CD4-positive, alpha-beta memory T cell (primary cell): ENCODE measurements at regions not wholly inside any gene's neighbourhood (a gene's known extent, or its start where the extent isn't known, plus 50 kb on each side); places are given as distances from the start of the nearest gene placed in this dataset.
A peak's percentile ranks its signal among the peaks of the same experiment; 100 is the strongest.

Source experiments
- CTCF ChIA-PET: fragments of 350-600 bp; sonication (Branson Sonifier 250); formaldehyde crosslinking; loops from one replicate; lab custom pipeline; 2021; ENCODE audit warnings: inconsistent platforms; ENCODE audit not compliant: partially characterized antibody; lab: Charles Lee
- POLR2A ChIA-PET: fragments of 350-600 bp; sonication (Branson Sonifier 250); formaldehyde crosslinking; loops from one replicate; lab custom pipeline; 2021; ENCODE audit not compliant: partially characterized antibody; lab: Charles Lee
- DNase-seq, 5 donors: peaks; one replicate each; pipeline versions ENCODE4 v3.0.0 to v3.0.0-alpha.2; 2020 to 2022; ENCODE audit warnings: mixed read lengths in 1 of 5
- H3K27ac ChIP-seq: one replicate; pipeline ENCODE4 v1.7.0; 2013; ENCODE audit warnings: low read depth, low read length
- H3K27me3 ChIP-seq: 2 replicates; pipeline ENCODE4 v1.7.0; 2013; ENCODE audit warnings: mild to moderate bottlenecking, low read length, moderate library complexity; ENCODE audit not compliant: insufficient read depth
- H3K36me3 ChIP-seq: 2 replicates; pipeline ENCODE4 v1.7.0; 2013; ENCODE audit warnings: mild to moderate bottlenecking, low read length, moderate library complexity; ENCODE audit not compliant: insufficient read depth
- H3K4me1 ChIP-seq: 2 replicates; pipeline ENCODE4 v1.7.0; 2013; ENCODE audit warnings: mild to moderate bottlenecking, low read length, moderate library complexity; ENCODE audit not compliant: insufficient read depth
- H3K4me3 ChIP-seq, 2 donors: one replicate each; pipeline ENCODE4 v1.7.0; 2013; ENCODE audit warnings: low read length in 2 of 2, mild to moderate bottlenecking in 1 of 2
- H3K9me3 ChIP-seq, 2 donors: one replicate each; pipeline ENCODE4 v1.7.0; 2013; ENCODE audit warnings: low read length in 2 of 2, control low read depth in 1 of 2; ENCODE audit not compliant: control insufficient read depth in 1 of 2
- H3K27ac Mint-ChIP-seq, 7 donors: one replicate each; pipeline ENCODE4 v1.8.0; 2020 to 2021; ENCODE audit warnings: mixed read lengths in 7 of 7, mild to moderate bottlenecking in 6 of 7, inconsistent platforms in 3 of 7, moderate library complexity in 3 of 7
- H3K27me3 Mint-ChIP-seq, 2 donors: one replicate each; pipeline ENCODE4 v1.8.0; 2020 to 2021; ENCODE audit warnings: mixed read lengths in 2 of 2
- H3K36me3 Mint-ChIP-seq, 2 donors: one replicate each; pipeline ENCODE4 v1.8.0; 2020 to 2021; ENCODE audit warnings: mixed read lengths in 2 of 2, inconsistent platforms in 1 of 2, mild to moderate bottlenecking in 1 of 2
- H3K4me1 Mint-ChIP-seq, 4 donors: one replicate each; pipeline ENCODE4 v1.8.0; 2020 to 2021; ENCODE audit warnings: mixed read lengths in 4 of 4, mild to moderate bottlenecking in 1 of 4
- H3K4me3 Mint-ChIP-seq, 8 donors: one replicate each; pipeline ENCODE4 v1.8.0; 2020 to 2021; ENCODE audit warnings: mixed read lengths in 8 of 8, mild to moderate bottlenecking in 7 of 8, moderate library complexity in 6 of 8, inconsistent platforms in 3 of 8
- H3K9me3 Mint-ChIP-seq, 8 donors: one replicate each; pipeline ENCODE4 v1.8.0; 2020 to 2021; ENCODE audit warnings: mixed read lengths in 8 of 8, mild to moderate bottlenecking in 5 of 8, inconsistent platforms in 3 of 8, moderate library complexity in 1 of 8
- intact Hi-C: fragments of 100-400 bp; cut with micrococcal nuclease; formaldehyde crosslinking; loops from one replicate; pipeline ENCODE4 v1.15.1; 2023

DNA sequence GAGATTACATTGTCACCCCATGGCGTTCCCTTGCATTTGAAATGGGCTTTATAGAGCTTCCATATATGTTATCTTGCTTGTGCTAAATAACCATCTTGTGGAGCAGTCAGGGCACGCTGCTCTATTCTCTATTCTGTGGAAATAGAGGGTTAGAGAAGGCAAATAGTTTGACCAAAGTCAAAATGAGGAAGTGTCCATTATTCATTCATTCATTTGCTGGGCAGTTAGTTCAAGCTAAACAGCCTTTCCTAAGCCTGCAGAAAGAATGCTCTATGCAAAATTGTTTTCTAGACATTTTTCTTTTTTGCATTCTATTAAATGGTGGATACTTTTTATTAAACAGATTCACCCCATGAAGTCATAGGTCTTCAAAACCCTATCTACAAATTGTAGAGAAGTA, 67.8 kb upstream of the ELAC2 start:
- no peak for DNase-seq
- peaks cover 0 to 1% of the 10 kb centered on the region in 2 donors for H3K27me3 Mint-ChIP-seq

GRCh38 chr17:13084420-13084819, 66.6 kb upstream of the ELAC2 start:
- Mint-ChIP-seq H3K27me3 (peaks cover 0 to 1% of the 10 kb centered on the region in 2 donors), H3K36me3 (no peaks in the 10 kb centered on the region), H3K27ac (peak overlapping the region; percentile 18 to 81 (median 73)), H3K9me3 (peaks cover 0 to 7% (median 2%) of the 10 kb centered on the region in 8 donors), H3K4me1 (peaks cover 12 to 27% (median 22%) of the 10 kb centered on the region in 4 donors), H3K4me3 (peak overlapping the region; percentile 9 to 78 (median 53))
- H3K36me3 ChIP-seq, result no peaks in the 10 kb centered on the region
- H3K9me3 ChIP-seq, result no peaks in the 10 kb centered on the region
- ChIA-PET CTCF (interaction anchor here (0.6 to 2.8 kb wide), 4 partner anchors 12 to 62 kb away, joined by 3 to 10 read pairs (median 4); no protein-coding TSS in a partner anchor), POLR2A (no interaction called here)
- no peaks in the 10 kb centered on the region for H3K27me3 ChIP-seq
- no peak for DNase-seq
- H3K4me1 ChIP-seq, result peaks cover 14% of the 10 kb centered on the region
- no peak overlapping the region for H3K4me3 ChIP-seq
- intact Hi-C loops, result no loop called here
- H3K27ac ChIP-seq, result no peak overlapping the region

More for the DNA sequence above, 67.8 kb upstream of the ELAC2 start:
- H3K4me3 Mint-ChIP-seq, result peak overlapping the region in 1 of 8 donors; percentile 47
- H3K36me3 Mint-ChIP-seq, result no peaks in the 10 kb centered on the region
- H3K4me1 ChIP-seq, result peaks cover 14% of the 10 kb centered on the region
- POLR2A ChIA-PET, result no interaction called here
- no peaks in the 10 kb centered on the region for H3K9me3 ChIP-seq
- H3K27me3 ChIP-seq, result no peaks in the 10 kb centered on the region
- H3K4me1 Mint-ChIP-seq, result peaks cover 12 to 27% (median 22%) of the 10 kb centered on the region in 4 donors
- no peaks in the 10 kb centered on the region for H3K36me3 ChIP-seq
- H3K9me3 Mint-ChIP-seq, result peaks cover 0 to 7% (median 2%) of the 10 kb centered on the region in 8 donors
- H3K4me3 ChIP-seq, result no peak overlapping the region
- H3K27ac ChIP-seq, result no peak overlapping the region
- CTCF ChIA-PET, result interaction anchor here (1.2 to 1.5 kb wide), 2 partner anchors 11 to 55 kb away, joined by 3 to 4 read pairs; no protein-coding TSS in a partner anchor
- intact Hi-C loops, result no loop called here
- no peak overlapping the region for H3K27ac Mint-ChIP-seq

- Mint-ChIP-seq H3K4me1 (peaks cover 1 to 9% (median 4%) of the 10 kb centered on the region in 4 donors), H3K36me3 (no peaks in the 10 kb centered on the region), H3K27me3 (peaks cover 0 to 2% of the 10 kb centered on the region in 2 donors), H3K4me3 (no peak overlapping the region), H3K27ac (no peak overlapping the region), H3K9me3 (peaks cover 0 to 7% (median 2%) of the 10 kb centered on the region in 8 donors)
- intact Hi-C loops, result no loop called here
- DNase-seq, result no peak
- Histone ChIP-seq H3K4me3 (no peak overlapping the region), H3K27ac (no peak overlapping the region), H3K36me3 (no peaks in the 10 kb centered on the region), H3K9me3 (no peaks in the 10 kb centered on the region), H3K4me1 (peaks cover 6% of the 10 kb centered on the region), H3K27me3 (no peaks in the 10 kb centered on the region)
- ChIA-PET CTCF (no interaction called here), POLR2A (no interaction called here)
These were observed 61.0 kb upstream of the ELAC2 start for GRCh38 chr17:13078591-13079385.

- H3K9me3 Mint-ChIP-seq, result peaks cover 0 to 6% (median 0%) of the 10 kb centered on the region in 8 donors
- DNase-seq, result no peak
- H3K4me3 ChIP-seq, result no peak overlapping the region
- peaks cover 0 to 3% of the 10 kb centered on the region in 2 donors for H3K27me3 Mint-ChIP-seq
- H3K27me3 ChIP-seq, result no peaks in the 10 kb centered on the region
- H3K27ac Mint-ChIP-seq, result no peak overlapping the region
- CTCF ChIA-PET, result no interaction called here
- intact Hi-C loops, result no loop called here
- no peaks in the 10 kb centered on the region for H3K4me1 Mint-ChIP-seq
- POLR2A ChIA-PET, result no interaction called here
- no peak overlapping the region for H3K4me3 Mint-ChIP-seq
- H3K9me3 ChIP-seq, result no peaks in the 10 kb centered on the region
- no peaks in the 10 kb centered on the region for H3K36me3 ChIP-seq
- H3K27ac ChIP-seq, result no peak overlapping the region
- H3K36me3 Mint-ChIP-seq, result no peaks in the 10 kb centered on the region
- H3K4me1 ChIP-seq, result no peaks in the 10 kb centered on the region
These were observed 59.1 kb upstream of the ELAC2 start for GRCh38 chr17:13076905-13077304.

DNA sequence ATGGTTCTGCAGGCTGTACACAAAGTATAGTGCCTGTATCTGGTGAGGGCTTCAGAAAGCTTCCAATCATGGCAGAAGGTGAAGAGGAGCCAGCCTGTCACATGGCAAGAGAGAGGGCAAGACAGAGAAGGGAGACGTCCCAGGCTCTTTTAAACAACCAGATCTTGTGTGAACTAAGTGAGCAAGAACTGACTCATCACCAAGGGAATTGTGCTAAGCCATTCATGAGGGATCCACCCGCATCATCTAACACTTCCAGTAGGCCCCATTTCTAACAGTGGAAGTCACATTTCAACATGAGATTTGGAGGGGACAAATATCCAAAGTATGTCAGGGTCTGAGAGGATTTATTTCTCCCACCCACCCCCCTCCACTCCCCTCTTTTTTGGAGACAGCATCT, 56.2 kb upstream of the ELAC2 start:
- Histone ChIP-seq H3K27ac (no peak overlapping the region), H3K27me3 (no peaks in the 10 kb centered on the region), H3K9me3 (no peaks in the 10 kb centered on the region), H3K4me1 (no peaks in the 10 kb centered on the region), H3K36me3 (no peaks in the 10 kb centered on the region), H3K4me3 (no peak overlapping the region)
- ChIA-PET CTCF (interaction anchor here (1.2 kb wide), 1 partner anchor 44 kb away, joined by 4 read pairs; no protein-coding TSS in a partner anchor), POLR2A (no interaction called here)
- DNase-seq, result no peak
- Mint-ChIP-seq H3K36me3 (no peaks in the 10 kb centered on the region), H3K27me3 (peaks cover 5 to 9% of the 10 kb centered on the region in 2 donors), H3K4me1 (no peaks in the 10 kb centered on the region), H3K4me3 (no peak overlapping the region), H3K9me3 (peaks cover 0 to 3% (median 0%) of the 10 kb centered on the region in 8 donors), H3K27ac (no peak overlapping the region)
- intact Hi-C loops, result no loop called here

GRCh38 chr17:13073018-13073417, 55.2 kb upstream of the ELAC2 start:
- peaks cover 8 to 9% of the 10 kb centered on the region in 2 donors for H3K27me3 Mint-ChIP-seq
- Histone ChIP-seq H3K27ac (no peak overlapping the region), H3K36me3 (no peaks in the 10 kb centered on the region), H3K27me3 (no peaks in the 10 kb centered on the region), H3K4me3 (no peak overlapping the region), H3K9me3 (no peaks in the 10 kb centered on the region), H3K4me1 (no peaks in the 10 kb centered on the region)
- POLR2A ChIA-PET, result no interaction called here
- H3K27ac Mint-ChIP-seq, result no peak overlapping the region
- intact Hi-C loops, result no loop called here
- peaks cover 0 to 3% (median 0%) of the 10 kb centered on the region in 8 donors for H3K9me3 Mint-ChIP-seq
- H3K4me3 Mint-ChIP-seq, result no peak overlapping the region
- CTCF ChIA-PET, result interaction anchor here (1.2 kb wide), 1 partner anchor 43 kb away, joined by 4 read pairs; no protein-coding TSS in a partner anchor
- H3K4me1 Mint-ChIP-seq, result no peaks in the 10 kb centered on the region
- DNase-seq, result no peak
- no peaks in the 10 kb centered on the region for H3K36me3 Mint-ChIP-seq

DNA sequence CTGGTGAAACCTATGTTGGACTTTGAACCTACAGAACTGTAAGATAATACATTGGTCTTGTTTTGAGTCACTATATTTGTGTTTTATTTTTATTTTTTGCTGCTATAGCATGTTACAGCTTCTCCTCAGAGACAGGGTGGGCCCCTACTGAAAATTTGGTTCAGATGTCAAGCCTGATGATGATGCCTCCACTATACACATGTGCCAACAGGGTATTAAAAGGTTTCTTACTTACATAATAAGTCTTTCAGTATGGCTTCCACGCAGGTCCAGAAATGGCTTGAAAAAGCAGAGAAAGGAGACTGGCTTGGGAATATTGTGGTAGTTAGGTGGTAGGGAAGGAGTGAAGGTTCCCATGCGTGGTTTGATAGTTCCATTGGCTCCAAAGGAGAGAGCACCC, 52.9 kb upstream of the ELAC2 start:
- POLR2A ChIA-PET, result no interaction called here
- Mint-ChIP-seq H3K36me3 (no peaks in the 10 kb centered on the region), H3K4me1 (no peaks in the 10 kb centered on the region), H3K27me3 (peaks cover 8 to 9% of the 10 kb centered on the region in 2 donors), H3K4me3 (no peak overlapping the region), H3K9me3 (peaks cover 0 to 3% (median 0%) of the 10 kb centered on the region in 8 donors), H3K27ac (no peak overlapping the region)
- no peak for DNase-seq
- H3K4me3 ChIP-seq, result no peak overlapping the region
- H3K27ac ChIP-seq, result no peak overlapping the region
- H3K36me3 ChIP-seq, result no peaks in the 10 kb centered on the region
- intact Hi-C loops, result no loop called here
- no peaks in the 10 kb centered on the region for H3K27me3 ChIP-seq
- CTCF ChIA-PET, result no interaction called here
- H3K9me3 ChIP-seq, result no peaks in the 10 kb centered on the region
- no peaks in the 10 kb centered on the region for H3K4me1 ChIP-seq
